SK-N-SH (cell line): ENCODE measurements at regions not wholly inside any gene's neighbourhood (a gene's known extent, or its start where the extent isn't known, plus 50 kb on each side); places are given as distances from the start of the nearest gene placed in this dataset.

Source experiments
- CTCF ChIA-PET: fragments of 300-600, 350-600 bp; formaldehyde crosslinking; extraction: SDS; loops from one replicate; lab custom pipeline; 2021; lab: Yijun Ruan, JAX
- POLR2A ChIA-PET: fragments of 350-600 bp; sonication (Branson Sonifier 250); formaldehyde crosslinking; extraction: SDS; loops from one replicate; lab custom pipeline; 2020; ENCODE audit warnings: antibody characterized with exemption, inconsistent platforms; lab: Yijun Ruan, JAX
- DNase-seq: peaks from one replicate; pipeline ENCODE4 v3.0.0; 2012
- H2AFZ ChIP-seq: fragments of 200-600 bp; sonication (generic); 2 replicates; pipeline ENCODE4 v1.8.1; 2016; ENCODE audit warnings: antibody characterized with exemption, mild to moderate bottlenecking, low read depth
- H3F3A ChIP-seq: fragments of 200-600 bp; sonication (generic); replicated peaks from 2 replicates; pipeline ENCODE3; 2016; ENCODE audit warnings: antibody characterized with exemption, mild to moderate bottlenecking; ENCODE audit not compliant: insufficient read depth
- H3K27ac ChIP-seq, 2 experiments: fragments of 200-500 bp in 1 of 2; fragments of 200-600 bp in 1 of 2; sonication (Bioruptor generic) in 1 of 2; sonication (generic), shearing (Covaris generic) in 1 of 2; 2 replicates each; pipeline versions ENCODE4 v1.5.1 to v1.6.1; 2014 to 2016; ENCODE audit warnings: low read depth in 2 of 2, inconsistent platforms in 1 of 2, low read length in 1 of 2, mild to moderate bottlenecking in 1 of 2, mixed read lengths in 1 of 2
- H3K27me3 ChIP-seq: fragments of 200-600 bp; sonication (generic), shearing (Covaris generic); 2 replicates; pipeline ENCODE4 v1.6.1; 2016; ENCODE audit warnings: mixed run types; ENCODE audit not compliant: insufficient read depth
- H3K36me3 ChIP-seq, 2 experiments: fragments of 200-500 bp in 1 of 2; fragments of 200-600 bp in 1 of 2; sonication (Bioruptor generic) in 1 of 2; sonication (generic) in 1 of 2; replicated peaks in 1 of 2; 2 replicates each; pipeline versions ENCODE3 to v1.5.1; 2014 to 2016; ENCODE audit warnings: low read length in 1 of 2, mild to moderate bottlenecking in 1 of 2; ENCODE audit not compliant: insufficient read depth in 2 of 2, control insufficient read depth in 1 of 2
- H3K4me1 ChIP-seq, 2 experiments: fragments of 200-500 bp in 1 of 2; fragments of 200-600 bp in 1 of 2; sonication (Bioruptor generic) in 1 of 2; sonication (generic), shearing (Covaris generic) in 1 of 2; 2 replicates each; pipeline versions ENCODE4 v1.5.1 to v1.6.1; 2014 to 2016; ENCODE audit warnings: low read depth in 1 of 2, low read length in 1 of 2, mixed run types in 1 of 2; ENCODE audit not compliant: insufficient read depth in 2 of 2, control insufficient read depth in 1 of 2
- H3K4me2 ChIP-seq: fragments of 200-600 bp; sonication (generic), shearing (Covaris generic); 2 replicates; pipeline ENCODE4 v1.6.1; 2017; ENCODE audit warnings: mixed run types
- H3K4me3 ChIP-seq, 2 experiments: fragments of 200-500 bp in 1 of 2; fragments of 200-600 bp in 1 of 2; sonication (Bioruptor generic) in 1 of 2; sonication (generic), shearing (Covaris generic) in 1 of 2; 2 replicates each; pipeline versions ENCODE4 v1.5.1 to v1.8.1; 2014 to 2016; ENCODE audit warnings: low read depth in 2 of 2, inconsistent platforms in 1 of 2, low read length in 1 of 2, mild to moderate bottlenecking in 1 of 2, mixed read lengths in 1 of 2, moderate library complexity in 1 of 2
- H3K79me2 ChIP-seq: fragments of 200-600 bp; sonication (generic); 2 replicates; pipeline ENCODE4 v1.8.1; 2017; ENCODE audit warnings: mild to moderate bottlenecking; ENCODE audit not compliant: insufficient read depth
- H3K9ac ChIP-seq: fragments of 200-600 bp; sonication (generic); 2 replicates; pipeline ENCODE4 v1.6.1; 2017; ENCODE audit warnings: mixed run types
- H3K9me2 ChIP-seq: fragments of 200-600 bp; sonication (generic); 2 replicates; pipeline ENCODE4 v1.6.1; 2017; ENCODE audit warnings: mixed run types
- H3K9me3 ChIP-seq: fragments of 200-600 bp; sonication (generic); 2 replicates; pipeline ENCODE4 v1.6.1; 2017; ENCODE audit warnings: mixed run types, mild to moderate bottlenecking, moderate library complexity
- H4K20me1 ChIP-seq: fragments of 200-600 bp; sonication (generic); 2 replicates; pipeline ENCODE4 v1.6.1; 2017; ENCODE audit warnings: mild to moderate bottlenecking, mixed run types; ENCODE audit not compliant: insufficient read depth
- ELF1 ChIP-seq: IDR thresholded peaks from 2 replicates; pipeline ENCODE4 v1.4.0; 2012
- FOXJ3 ChIP-seq: sonication (generic); formaldehyde crosslinking; IDR thresholded peaks from 2 replicates; pipeline ENCODE4 v1.5.1; 2020; ENCODE audit warnings: mild to moderate bottlenecking, missing genetic modification reagents
- FOXM1 ChIP-seq: IDR thresholded peaks from 2 replicates; pipeline ENCODE4 v1.4.0; 2012; ENCODE audit warnings: low read depth, mild to moderate bottlenecking
- JUND ChIP-seq: IDR thresholded peaks from 2 replicates; pipeline ENCODE4 v1.4.0; 2012
- MEF2A ChIP-seq: IDR thresholded peaks from 2 replicates; pipeline ENCODE4 v1.4.0; 2012; ENCODE audit warnings: low read depth, borderline replicate concordance
- MXI1 ChIP-seq: IDR thresholded peaks from 2 replicates; pipeline ENCODE4 v1.6.1; 2012; ENCODE audit warnings: mild to moderate bottlenecking, low read depth, low read length, improper control_type of control experiment
- NFIC ChIP-seq: IDR thresholded peaks from 2 replicates; pipeline ENCODE4 v1.4.0; 2012; ENCODE audit warnings: borderline replicate concordance
- NRF1 ChIP-seq: IDR thresholded peaks from 2 replicates; pipeline ENCODE4 v1.6.1; 2012; ENCODE audit warnings: low read depth, mild to moderate bottlenecking, low read length
- POLR2AphosphoS5 ChIP-seq: IDR thresholded peaks from 2 replicates; pipeline ENCODE4 v1.6.1; 2012; ENCODE audit warnings: low read depth, low read length
- RAD21 ChIP-seq: IDR thresholded peaks from 2 replicates; pipeline ENCODE4 v1.6.1; 2012; ENCODE audit warnings: mild to moderate bottlenecking, low read length
- RCOR1 ChIP-seq: fragments of 150-350 bp; IDR thresholded peaks from 2 replicates; pipeline ENCODE4 v1.6.1; 2017; ENCODE audit warnings: antibody characterized with exemption, low read length
- RFX5 ChIP-seq: IDR thresholded peaks from 2 replicates; pipeline ENCODE4 v1.6.1; 2012; ENCODE audit warnings: mild to moderate bottlenecking, improper control_type of control experiment, low read length
- SIN3A ChIP-seq: IDR thresholded peaks from 2 replicates; pipeline ENCODE4 v1.6.1; 2012; ENCODE audit warnings: low read depth, mild to moderate bottlenecking, low read length, moderate library complexity, borderline replicate concordance
- SMC3 ChIP-seq: IDR thresholded peaks from 2 replicates; pipeline ENCODE4 v1.6.1; 2012; ENCODE audit warnings: low read depth, low read length, improper control_type of control experiment
- TAF1 ChIP-seq: IDR thresholded peaks from 2 replicates; pipeline ENCODE4 v1.6.1; 2012; ENCODE audit warnings: low read depth, mild to moderate bottlenecking, low read length, moderate library complexity, borderline replicate concordance
- TEAD4 ChIP-seq: IDR thresholded peaks from 2 replicates; pipeline ENCODE4 v1.4.0; 2012; ENCODE audit warnings: mild to moderate bottlenecking, borderline replicate concordance; ENCODE audit not compliant: insufficient read depth
- YY1 ChIP-seq: IDR thresholded peaks from 2 replicates; pipeline ENCODE4 v1.4.0; 2012; ENCODE audit warnings: low read depth, mild to moderate bottlenecking
- WGBS: methylation state at CpG from one replicate; pipeline ENCODE4 v1.1.6; 2017; ENCODE audit warnings: low lambda C conversion rate; 5-methylcytosine and 5-hydroxymethylcytosine counted together
- TF ChIP-seq, protein P1 (sequence below): IDR thresholded peaks from 2 replicates; pipeline ENCODE4 v1.4.0; 2012; ENCODE audit warnings: low read depth, borderline replicate concordance
- TF ChIP-seq, protein P2 (sequence below): IDR thresholded peaks from 2 replicates; pipeline ENCODE4 v1.4.0; 2012; ENCODE audit warnings: low read depth, borderline replicate concordance
- TF ChIP-seq, protein P3 (sequence below): fragments of 150-350 bp; IDR thresholded peaks from 2 replicates; pipeline ENCODE4 v1.6.1; 2017; ENCODE audit warnings: antibody characterized with exemption, low read length, low read depth, borderline replicate concordance
- TF ChIP-seq, protein P4 (sequence below): fragments of 150-350 bp; IDR thresholded peaks from 2 replicates; pipeline ENCODE4 v1.6.1; 2016; ENCODE audit warnings: mild to moderate bottlenecking, low read depth, low read length

DNA sequence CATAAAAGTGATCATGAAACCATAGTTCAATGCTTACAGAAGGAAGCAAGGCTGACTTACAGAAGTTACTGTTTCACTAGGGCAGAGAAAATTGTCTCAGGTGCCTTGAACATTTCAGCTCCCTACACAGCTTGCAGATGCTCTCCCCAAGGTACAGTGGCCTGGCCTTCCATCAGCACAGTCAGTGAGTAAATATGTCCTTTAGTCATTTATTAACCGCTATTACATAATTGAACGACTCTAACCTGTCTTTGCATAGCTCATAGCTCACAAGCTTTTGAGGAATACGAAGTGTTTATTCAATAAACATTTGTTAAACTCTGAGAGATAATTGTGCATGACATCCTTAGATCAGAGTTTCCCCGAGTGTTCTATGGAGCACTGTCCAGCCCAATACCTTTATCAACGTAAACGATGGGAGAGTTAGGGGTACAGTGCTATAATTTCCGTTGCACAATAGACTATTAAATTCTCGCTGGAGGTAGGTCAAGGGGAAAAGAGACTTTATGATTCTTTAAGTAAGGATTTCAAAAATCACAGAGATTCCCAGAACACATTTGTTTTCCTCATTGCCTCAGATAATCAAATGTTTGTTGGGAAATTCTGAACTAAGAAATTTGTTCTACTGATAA is 677.8 kb downstream of the TSN start:
- Histone ChIP-seq H3K27ac (no peak overlapping the region), H4K20me1 (no peaks in the 10 kb centered on the region), H3K9me2 (no peaks in the 10 kb centered on the region), H3K4me2 (no peak overlapping the region), H3K36me3 (no peaks in the 10 kb centered on the region), H3K4me3 (no peak overlapping the region), H2AFZ (no peak overlapping the region), H3K9me3 (no peaks in the 10 kb centered on the region), H3K79me2 (no peaks in the 10 kb centered on the region), H3K27me3 (no peaks in the 10 kb centered on the region), H3F3A (no peaks in the 10 kb centered on the region), H3K4me1 (no peaks in the 10 kb centered on the region; a peak in 1 of 4 replicates), H3K9ac (no peak overlapping the region)
- ChIA-PET CTCF (no interaction called here), POLR2A (no interaction called here)
- DNase-seq, result no peak
- WGBS, result 15% methylated on average over 8 of the region's 8 CpGs
- TF ChIP-seq POLR2AphosphoS5, result no peak
- TF ChIP-seq YY1, result no peak
- TF ChIP-seq RAD21, result no peak
- TF ChIP-seq, protein P1, sequence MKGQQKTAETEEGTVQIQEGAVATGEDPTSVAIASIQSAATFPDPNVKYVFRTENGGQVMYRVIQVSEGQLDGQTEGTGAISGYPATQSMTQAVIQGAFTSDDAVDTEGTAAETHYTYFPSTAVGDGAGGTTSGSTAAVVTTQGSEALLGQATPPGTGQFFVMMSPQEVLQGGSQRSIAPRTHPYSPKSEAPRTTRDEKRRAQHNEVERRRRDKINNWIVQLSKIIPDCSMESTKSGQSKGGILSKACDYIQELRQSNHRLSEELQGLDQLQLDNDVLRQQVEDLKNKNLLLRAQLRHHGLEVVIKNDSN, result no peak
- no peak for TF ChIP-seq FOXJ3
- TF ChIP-seq, protein P2, sequence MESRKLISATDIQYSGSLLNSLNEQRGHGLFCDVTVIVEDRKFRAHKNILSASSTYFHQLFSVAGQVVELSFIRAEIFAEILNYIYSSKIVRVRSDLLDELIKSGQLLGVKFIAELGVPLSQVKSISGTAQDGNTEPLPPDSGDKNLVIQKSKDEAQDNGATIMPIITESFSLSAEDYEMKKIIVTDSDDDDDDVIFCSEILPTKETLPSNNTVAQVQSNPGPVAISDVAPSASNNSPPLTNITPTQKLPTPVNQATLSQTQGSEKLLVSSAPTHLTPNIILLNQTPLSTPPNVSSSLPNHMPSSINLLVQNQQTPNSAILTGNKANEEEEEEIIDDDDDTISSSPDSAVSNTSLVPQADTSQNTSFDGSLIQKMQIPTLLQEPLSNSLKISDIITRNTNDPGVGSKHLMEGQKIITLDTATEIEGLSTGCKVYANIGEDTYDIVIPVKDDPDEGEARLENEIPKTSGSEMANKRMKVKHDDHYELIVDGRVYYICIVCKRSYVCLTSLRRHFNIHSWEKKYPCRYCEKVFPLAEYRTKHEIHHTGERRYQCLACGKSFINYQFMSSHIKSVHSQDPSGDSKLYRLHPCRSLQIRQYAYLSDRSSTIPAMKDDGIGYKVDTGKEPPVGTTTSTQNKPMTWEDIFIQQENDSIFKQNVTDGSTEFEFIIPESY, result no peak
- TF ChIP-seq FOXM1, result no peak
- TF ChIP-seq MXI1, result no peak
- no peak for TF ChIP-seq SMC3
- TF ChIP-seq, protein P3, sequence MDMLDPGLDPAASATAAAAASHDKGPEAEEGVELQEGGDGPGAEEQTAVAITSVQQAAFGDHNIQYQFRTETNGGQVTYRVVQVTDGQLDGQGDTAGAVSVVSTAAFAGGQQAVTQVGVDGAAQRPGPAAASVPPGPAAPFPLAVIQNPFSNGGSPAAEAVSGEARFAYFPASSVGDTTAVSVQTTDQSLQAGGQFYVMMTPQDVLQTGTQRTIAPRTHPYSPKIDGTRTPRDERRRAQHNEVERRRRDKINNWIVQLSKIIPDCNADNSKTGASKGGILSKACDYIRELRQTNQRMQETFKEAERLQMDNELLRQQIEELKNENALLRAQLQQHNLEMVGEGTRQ, result no peak
- no peak for TF ChIP-seq ELF1
- no peak for TF ChIP-seq TEAD4
- TF ChIP-seq RFX5, result no peak

DNA sequence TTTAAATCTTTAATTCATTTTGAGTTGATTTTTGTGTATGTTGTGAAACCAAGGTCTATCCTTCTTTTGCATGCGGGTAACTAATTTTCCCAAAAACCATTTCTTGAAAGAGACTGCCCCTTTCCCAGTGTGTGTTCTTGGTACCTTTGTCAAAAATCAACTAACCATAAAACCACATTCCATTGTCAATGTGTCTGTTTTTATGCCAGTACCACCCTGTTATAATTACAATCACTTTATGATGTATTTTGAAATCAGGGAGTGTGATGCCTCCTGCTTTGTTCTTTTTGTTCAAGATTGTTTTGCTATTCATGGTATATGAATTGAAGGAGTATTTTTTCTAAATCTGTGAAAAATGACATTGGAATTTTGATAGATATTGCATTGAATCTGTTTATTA is 689.6 kb downstream of the TSN start:
- Histone ChIP-seq H3K9me3 (0 out of 2 replicates have a peak, but pooled peaks cover 2% of the 10 kb centered on the region), H3K27me3 (no peaks in the 10 kb centered on the region), H3K4me1 (no peaks in the 10 kb centered on the region), H2AFZ (no peak overlapping the region), H3K79me2 (no peaks in the 10 kb centered on the region), H4K20me1 (no peaks in the 10 kb centered on the region), H3K4me3 (no peak overlapping the region), H3K27ac (no peak overlapping the region), H3K4me2 (no peak overlapping the region), H3K9me2 (no peaks in the 10 kb centered on the region), H3K36me3 (no peaks in the 10 kb centered on the region), H3F3A (no peaks in the 10 kb centered on the region), H3K9ac (no peak overlapping the region)
- ChIA-PET POLR2A (interaction anchor here (0.6 kb wide), 1 partner anchor 914 kb away, joined by 4 read pairs; the partner anchor contains the start of gene RNU4ATAC), CTCF (no interaction called here)
- no peak for DNase-seq
- WGBS, result 77% methylated on average over 1 of the region's 1 CpG
- TF ChIP-seq TEAD4 (no peak), JUND (no peak), NRF1 (no peak), SIN3A (no peak), RCOR1 (no peak), ELF1 (no peak), RFX5 (no peak), YY1 (no peak), NFIC (no peak), FOXM1 (no peak), TAF1 (no peak), MEF2A (no peak)
- TF ChIP-seq, protein P3, result no peak
- TF ChIP-seq, protein P4, sequence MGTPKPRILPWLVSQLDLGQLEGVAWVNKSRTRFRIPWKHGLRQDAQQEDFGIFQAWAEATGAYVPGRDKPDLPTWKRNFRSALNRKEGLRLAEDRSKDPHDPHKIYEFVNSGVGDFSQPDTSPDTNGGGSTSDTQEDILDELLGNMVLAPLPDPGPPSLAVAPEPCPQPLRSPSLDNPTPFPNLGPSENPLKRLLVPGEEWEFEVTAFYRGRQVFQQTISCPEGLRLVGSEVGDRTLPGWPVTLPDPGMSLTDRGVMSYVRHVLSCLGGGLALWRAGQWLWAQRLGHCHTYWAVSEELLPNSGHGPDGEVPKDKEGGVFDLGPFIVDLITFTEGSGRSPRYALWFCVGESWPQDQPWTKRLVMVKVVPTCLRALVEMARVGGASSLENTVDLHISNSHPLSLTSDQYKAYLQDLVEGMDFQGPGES, result no peak
